AG09309 (cell line): ENCODE measurements at regions not wholly inside any gene's neighbourhood (a gene's known extent, or its start where the extent isn't known, plus 50 kb on each side); places are given as distances from the start of the nearest gene placed in this dataset.

ENCODE experiments used
- DNase-seq: peaks from one replicate; pipeline ENCODE4 v3.0.0-alpha.2; 2010; ENCODE audit warnings: low read depth
- H3K4me3 ChIP-seq: 2 replicates; pipeline ENCODE4 v1.5.1; 2011; ENCODE audit warnings: mild to moderate bottlenecking, low read depth, low read length, moderate library complexity; ENCODE audit not compliant: control insufficient read depth
- CTCF ChIP-seq: IDR thresholded peaks from 2 replicates; pipeline ENCODE4 v1.5.1; 2011; ENCODE audit warnings: mild to moderate bottlenecking, low read depth, low read length, inconsistent platforms; ENCODE audit not compliant: insufficient read depth, control insufficient read depth; ENCODE audit errors: missing control alignments

GRCh38 chr22:22094514-22094913, 111.9 kb upstream of the TOP3B start:
- TF ChIP-seq CTCF: no peak
- no peak overlapping the region for H3K4me3 ChIP-seq
- no peak for DNase-seq

GRCh38 chr22:22093743-22094142, 111.2 kb upstream of the TOP3B start:
- no peak for TF ChIP-seq CTCF
- H3K4me3 ChIP-seq: no peak overlapping the region
- no peak for DNase-seq

GRCh38 chr22:22092974-22093373, 110.4 kb upstream of the TOP3B start:
- no peak for TF ChIP-seq CTCF
- H3K4me3 ChIP-seq: no peak overlapping the region
- DNase-seq: no peak

GRCh38 chr22:22092101-22092500, 109.5 kb upstream of the TOP3B start:
- no peak for TF ChIP-seq CTCF
- DNase-seq: no peak
- no peak overlapping the region for H3K4me3 ChIP-seq

GRCh38 chr22:22091400-22091878, 108.9 kb upstream of the TOP3B start:
- DNase-seq: no peak
- no peak for TF ChIP-seq CTCF
- no peak overlapping the region for H3K4me3 ChIP-seq

- H3K4me3 ChIP-seq: no peak overlapping the region
- no peak for DNase-seq
- TF ChIP-seq CTCF: no peak
Measured at GRCh38 chr22:22090650-22091399, 108.2 kb upstream of the TOP3B start.
